ENCODE measurements at regions not wholly inside any gene's neighbourhood (a gene's known extent, or its start where the extent isn't known, plus 50 kb on each side); places are given as distances from the start of the nearest gene placed in this dataset.
A peak's percentile ranks its signal among the peaks of the same experiment; 100 is the strongest.
"Not testable (repeated sequence)": the region's sequence is repeated elsewhere in the genome, so short reads cannot be mapped to it uniquely, and the experiment has no call there.

GRCh38 chr2:123485056-123485455 is 540.0 kb upstream of the CNTNAP5 start:
- no peak for DNase-seq

GRCh38 chr2:123493687-123494086 is 531.4 kb upstream of the CNTNAP5 start:
- DNase-seq: no peak

GRCh38 chr2:123495241-123495640 is 529.8 kb upstream of the CNTNAP5 start:
- DNase-seq: no peak

GRCh38 chr2:123500346-123500745 is 524.7 kb upstream of the CNTNAP5 start:
- no peak for DNase-seq

GRCh38 chr2:123500988-123501387 is 524.1 kb upstream of the CNTNAP5 start:
- no peak for DNase-seq

GRCh38 chr2:123502931-123503330 is 522.2 kb upstream of the CNTNAP5 start:
- DNase-seq: no peak

- peak; percentile 12 for DNase-seq
Observed at GRCh38 chr2:123512547-123512946, 512.5 kb upstream of the CNTNAP5 start.

- DNase-seq: no peak
Observed at GRCh38 chr2:123513351-123513750, 511.7 kb upstream of the CNTNAP5 start.

- DNase-seq: peak; percentile 19
Observed at GRCh38 chr2:123514613-123515207, 510.4 kb upstream of the CNTNAP5 start.

GRCh38 chr2:123518367-123518766 is 506.7 kb upstream of the CNTNAP5 start:
- no peak for DNase-seq

- DNase-seq: no peak
Observed at GRCh38 chr2:123521854-123522253, 503.2 kb upstream of the CNTNAP5 start.

- DNase-seq: not testable (repeated sequence)
Observed at GRCh38 chr2:123522498-123522897, 502.6 kb upstream of the CNTNAP5 start.

GRCh38 chr2:123528996-123529707 is 495.9 kb upstream of the CNTNAP5 start:
- DNase-seq: no peak

- DNase-seq: no peak
Observed at GRCh38 chr2:123530004-123530403, 495.1 kb upstream of the CNTNAP5 start.

- no peak for DNase-seq
Observed at GRCh38 chr2:123532126-123532525, 493.0 kb upstream of the CNTNAP5 start.

GRCh38 chr2:123532994-123533393 is 492.1 kb upstream of the CNTNAP5 start:
- DNase-seq: no peak

- DNase-seq: no peak
Observed at GRCh38 chr2:123540291-123540690, 484.8 kb upstream of the CNTNAP5 start.

GRCh38 chr2:123546353-123546752 is 478.7 kb upstream of the CNTNAP5 start:
- no peak for DNase-seq

GRCh38 chr2:123563515-123563914 is 461.6 kb upstream of the CNTNAP5 start:
- no peak for DNase-seq

- DNase-seq: no peak
Observed at GRCh38 chr2:123566291-123566946, 458.7 kb upstream of the CNTNAP5 start.

GRCh38 chr2:123578016-123578415 is 447.1 kb upstream of the CNTNAP5 start:
- DNase-seq: no peak

GRCh38 chr2:123596621-123597020 is 428.5 kb upstream of the CNTNAP5 start:
- no peak for DNase-seq

- DNase-seq: no peak
Observed at GRCh38 chr2:123597988-123598387, 427.1 kb upstream of the CNTNAP5 start.

GRCh38 chr2:123606631-123607030 is 418.5 kb upstream of the CNTNAP5 start:
- DNase-seq: no peak

Measured in NCI-H82 (cell line).